Neural progenitor cell (in vitro differentiated cells): ENCODE measurements at regions not wholly inside any gene's neighbourhood (a gene's known extent, or its start where the extent isn't known, plus 50 kb on each side); places are given as distances from the start of the nearest gene placed in this dataset.

Experiments
- EZH2 ChIP-seq: fragments of 200-600 bp; sonication (generic); IDR thresholded peaks from 2 replicates; pipeline ENCODE4 v1.6.1; 2017; ENCODE audit warnings: antibody characterized with exemption, mild to moderate bottlenecking, moderate library complexity
- TF ChIP-seq, protein P1 (sequence below): fragments of 200-600 bp; sonication (generic); IDR thresholded peaks from 2 replicates; pipeline ENCODE4 v1.5.1; 2017; ENCODE audit warnings: antibody characterized with exemption, mild to moderate bottlenecking

DNA sequence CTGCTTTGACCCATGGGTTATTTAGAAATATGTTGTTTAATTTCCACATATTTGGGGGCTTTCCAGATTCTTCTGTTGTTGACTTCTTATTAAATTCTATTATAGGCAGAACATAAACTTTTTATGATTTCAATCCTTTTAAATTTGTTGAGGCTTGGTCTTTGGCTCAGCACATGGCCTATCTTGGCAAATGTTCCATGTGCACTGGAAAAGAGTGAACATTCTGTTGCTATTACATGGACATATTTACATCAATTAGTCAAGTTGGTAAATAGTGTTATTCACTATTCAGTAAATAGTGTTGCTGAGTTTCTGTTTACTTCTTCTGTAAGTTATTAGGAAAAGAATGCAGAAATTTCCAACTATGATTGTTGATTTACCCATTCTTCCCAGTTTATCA lies 75.4 kb downstream of the ETS2 start:
- no peak for TF ChIP-seq EZH2
- TF ChIP-seq, protein P1, sequence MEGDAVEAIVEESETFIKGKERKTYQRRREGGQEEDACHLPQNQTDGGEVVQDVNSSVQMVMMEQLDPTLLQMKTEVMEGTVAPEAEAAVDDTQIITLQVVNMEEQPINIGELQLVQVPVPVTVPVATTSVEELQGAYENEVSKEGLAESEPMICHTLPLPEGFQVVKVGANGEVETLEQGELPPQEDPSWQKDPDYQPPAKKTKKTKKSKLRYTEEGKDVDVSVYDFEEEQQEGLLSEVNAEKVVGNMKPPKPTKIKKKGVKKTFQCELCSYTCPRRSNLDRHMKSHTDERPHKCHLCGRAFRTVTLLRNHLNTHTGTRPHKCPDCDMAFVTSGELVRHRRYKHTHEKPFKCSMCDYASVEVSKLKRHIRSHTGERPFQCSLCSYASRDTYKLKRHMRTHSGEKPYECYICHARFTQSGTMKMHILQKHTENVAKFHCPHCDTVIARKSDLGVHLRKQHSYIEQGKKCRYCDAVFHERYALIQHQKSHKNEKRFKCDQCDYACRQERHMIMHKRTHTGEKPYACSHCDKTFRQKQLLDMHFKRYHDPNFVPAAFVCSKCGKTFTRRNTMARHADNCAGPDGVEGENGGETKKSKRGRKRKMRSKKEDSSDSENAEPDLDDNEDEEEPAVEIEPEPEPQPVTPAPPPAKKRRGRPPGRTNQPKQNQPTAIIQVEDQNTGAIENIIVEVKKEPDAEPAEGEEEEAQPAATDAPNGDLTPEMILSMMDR, result no peak
